HG03558 (cell line): ENCODE measurements at regions not wholly inside any gene's neighbourhood (a gene's known extent, or its start where the extent isn't known, plus 50 kb on each side); places are given as distances from the start of the nearest gene placed in this dataset.
"Not testable (repeated sequence)": the region's sequence is repeated elsewhere in the genome, so short reads cannot be mapped to it uniquely, and the experiment has no call there.

Source experiments
- ATAC-seq: cut with Tn5 transposase; IDR thresholded peaks from one replicate; pipeline ENCODE4 v1.9.1; 2021; ENCODE audit warnings: moderate number of reproducible peaks; ENCODE audit not compliant: unreplicated experiment; ENCODE audit errors: extremely low read depth

- ATAC-seq = no peak
Observed at GRCh38 chr6:81172056-81172740, 580.3 kb downstream of the TENT5A start.

- ATAC-seq = no peak
Observed at GRCh38 chr6:81169166-81169565, 583.3 kb downstream of the TENT5A start.

- ATAC-seq = no peak
Observed at GRCh38 chr6:81166770-81167169, 585.7 kb downstream of the TENT5A start.

- no peak for ATAC-seq
Observed at GRCh38 chr6:81158956-81159355, 593.5 kb downstream of the TENT5A start.

GRCh38 chr6:81148751-81149150, 603.7 kb downstream of the TENT5A start:
- ATAC-seq = no peak

- ATAC-seq = no peak
Observed at GRCh38 chr6:81145506-81145905, 607.0 kb downstream of the TENT5A start.

GRCh38 chr6:81144346-81144745, 608.1 kb downstream of the TENT5A start:
- ATAC-seq = no peak

- ATAC-seq = no peak
Observed at GRCh38 chr6:81138236-81138635, 614.2 kb downstream of the TENT5A start.

GRCh38 chr6:81130969-81131368, 621.5 kb downstream of the TENT5A start:
- no peak for ATAC-seq

- ATAC-seq = no peak
Observed at GRCh38 chr6:81130061-81130460, 622.4 kb downstream of the TENT5A start.

GRCh38 chr6:81128671-81129070, 623.8 kb downstream of the TENT5A start:
- ATAC-seq = no peak

- ATAC-seq = no peak
Observed at GRCh38 chr6:81126150-81126549, 626.3 kb downstream of the TENT5A start.

GRCh38 chr6:81120280-81120679, 632.2 kb downstream of the TENT5A start:
- no peak for ATAC-seq

- ATAC-seq = no peak
Observed at GRCh38 chr6:81105998-81106397, 646.5 kb downstream of the TENT5A start.

- ATAC-seq = no peak
Observed at GRCh38 chr6:81098109-81098814, 654.2 kb downstream of the TENT5A start.

GRCh38 chr6:81096464-81096863, 656.0 kb downstream of the TENT5A start:
- not testable (repeated sequence) for ATAC-seq

- no peak for ATAC-seq
Observed at GRCh38 chr6:81093051-81093450, 659.4 kb downstream of the TENT5A start.

- no peak for ATAC-seq
Observed at GRCh38 chr6:81088145-81088544, 664.3 kb downstream of the TENT5A start.

- no peak for ATAC-seq
Observed at GRCh38 chr6:81086991-81087390, 665.5 kb downstream of the TENT5A start.

GRCh38 chr6:81085431-81085790, 667.1 kb downstream of the TENT5A start:
- ATAC-seq = no peak

GRCh38 chr6:81084776-81085430, 667.6 kb downstream of the TENT5A start:
- ATAC-seq = no peak
